ENCODE measurements at regions not wholly inside any gene's neighbourhood (a gene's known extent, or its start where the extent isn't known, plus 50 kb on each side); places are given as distances from the start of the nearest gene placed in this dataset.

GRCh38 chr15:93139436-93139835, 50.4 kb upstream of the RGMA start:
- no peak for DNase-seq (ENCODE audit: low spot score)

GRCh38 chr15:93138681-93139250, 49.8 kb upstream of the RGMA start:
- no peak for DNase-seq (ENCODE audit: low spot score)

Data from mesenteric fat pad (tissue), 1 donor.